Fibroblast of villous mesenchyme (primary cell): ENCODE measurements at regions not wholly inside any gene's neighbourhood (a gene's known extent, or its start where the extent isn't known, plus 50 kb on each side); places are given as distances from the start of the nearest gene placed in this dataset.

ENCODE experiments used
- DNase-seq: peaks from one replicate; pipeline ENCODE4 v3.0.0-alpha.2; 2010; ENCODE audit warnings: low read depth
- H3K4me3 ChIP-seq: 2 replicates; pipeline ENCODE4 v1.5.1; 2011; ENCODE audit warnings: low read depth, mild to moderate bottlenecking, low read length
- TF ChIP-seq, protein P1 (sequence below): IDR thresholded peaks from 2 replicates; pipeline ENCODE4 v1.5.1; 2012; ENCODE audit warnings: low read depth, mild to moderate bottlenecking, low read length; ENCODE audit not compliant: insufficient read depth

DNA sequence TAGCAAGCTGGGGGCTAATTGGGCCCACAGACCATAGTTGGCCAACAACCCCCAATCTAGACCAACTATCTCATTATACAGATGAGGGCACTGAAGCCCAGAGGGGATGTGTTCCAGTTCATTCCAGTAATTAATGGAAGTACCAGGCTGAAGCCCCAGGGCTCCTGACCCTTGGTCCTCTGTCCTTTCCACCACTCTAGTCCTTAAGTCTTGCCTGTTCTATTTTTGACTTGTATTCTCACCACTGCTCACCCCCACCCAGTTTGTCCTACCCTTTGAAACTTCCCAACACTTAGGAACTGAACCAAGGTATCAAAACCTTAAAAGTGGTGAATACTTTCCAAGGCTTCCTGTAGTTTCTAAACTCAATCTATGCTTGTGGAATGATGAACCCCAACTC lies 407.4 kb downstream of the ENC1 start:
- no peak for DNase-seq
- TF ChIP-seq, protein P1, sequence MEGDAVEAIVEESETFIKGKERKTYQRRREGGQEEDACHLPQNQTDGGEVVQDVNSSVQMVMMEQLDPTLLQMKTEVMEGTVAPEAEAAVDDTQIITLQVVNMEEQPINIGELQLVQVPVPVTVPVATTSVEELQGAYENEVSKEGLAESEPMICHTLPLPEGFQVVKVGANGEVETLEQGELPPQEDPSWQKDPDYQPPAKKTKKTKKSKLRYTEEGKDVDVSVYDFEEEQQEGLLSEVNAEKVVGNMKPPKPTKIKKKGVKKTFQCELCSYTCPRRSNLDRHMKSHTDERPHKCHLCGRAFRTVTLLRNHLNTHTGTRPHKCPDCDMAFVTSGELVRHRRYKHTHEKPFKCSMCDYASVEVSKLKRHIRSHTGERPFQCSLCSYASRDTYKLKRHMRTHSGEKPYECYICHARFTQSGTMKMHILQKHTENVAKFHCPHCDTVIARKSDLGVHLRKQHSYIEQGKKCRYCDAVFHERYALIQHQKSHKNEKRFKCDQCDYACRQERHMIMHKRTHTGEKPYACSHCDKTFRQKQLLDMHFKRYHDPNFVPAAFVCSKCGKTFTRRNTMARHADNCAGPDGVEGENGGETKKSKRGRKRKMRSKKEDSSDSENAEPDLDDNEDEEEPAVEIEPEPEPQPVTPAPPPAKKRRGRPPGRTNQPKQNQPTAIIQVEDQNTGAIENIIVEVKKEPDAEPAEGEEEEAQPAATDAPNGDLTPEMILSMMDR: no peak
- H3K4me3 ChIP-seq: no peak overlapping the region

DNA sequence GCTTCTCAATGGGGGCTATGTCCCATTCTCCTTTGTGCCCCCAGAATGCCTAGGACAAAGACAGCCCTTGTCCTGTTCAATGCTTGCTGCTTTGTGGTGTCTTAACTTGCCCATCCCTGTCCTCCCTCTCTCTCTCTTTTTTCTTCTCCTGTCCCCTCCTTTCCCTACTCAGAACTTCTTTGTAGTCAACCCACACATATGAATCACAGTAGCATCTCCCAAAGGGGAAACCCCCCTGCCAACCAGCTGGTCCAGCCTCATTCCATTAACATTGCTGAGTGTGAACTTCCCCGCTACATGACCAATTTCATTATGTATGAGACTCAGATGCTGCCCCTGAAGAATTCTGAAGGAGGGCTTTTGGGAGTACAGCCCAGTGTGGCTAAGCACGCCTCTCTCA lies 408.3 kb downstream of the ENC1 start:
- DNase-seq: no peak
- TF ChIP-seq, protein P1: no peak
- no peak overlapping the region for H3K4me3 ChIP-seq

DNA sequence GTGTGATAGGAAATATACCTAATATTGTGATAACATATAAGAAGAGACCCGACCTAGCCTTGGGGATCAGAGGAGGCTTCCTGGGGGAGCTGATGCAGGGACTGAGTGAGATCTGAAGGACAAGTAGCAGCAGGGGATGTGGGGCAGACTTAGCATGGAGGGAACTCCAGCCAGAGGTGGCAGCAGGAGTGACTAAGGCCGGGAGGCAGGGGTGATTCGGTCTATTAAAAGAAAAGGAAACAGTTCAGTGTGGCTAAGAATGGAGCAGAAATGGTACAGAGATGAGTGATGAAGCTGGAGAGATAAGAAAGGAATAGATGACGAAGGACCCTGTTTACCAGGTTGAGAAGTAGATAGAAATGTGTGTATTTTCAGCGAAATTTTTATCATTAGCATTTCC lies 408.8 kb downstream of the ENC1 start:
- no peak overlapping the region for H3K4me3 ChIP-seq
- DNase-seq: no peak
- TF ChIP-seq, protein P1: no peak

DNA sequence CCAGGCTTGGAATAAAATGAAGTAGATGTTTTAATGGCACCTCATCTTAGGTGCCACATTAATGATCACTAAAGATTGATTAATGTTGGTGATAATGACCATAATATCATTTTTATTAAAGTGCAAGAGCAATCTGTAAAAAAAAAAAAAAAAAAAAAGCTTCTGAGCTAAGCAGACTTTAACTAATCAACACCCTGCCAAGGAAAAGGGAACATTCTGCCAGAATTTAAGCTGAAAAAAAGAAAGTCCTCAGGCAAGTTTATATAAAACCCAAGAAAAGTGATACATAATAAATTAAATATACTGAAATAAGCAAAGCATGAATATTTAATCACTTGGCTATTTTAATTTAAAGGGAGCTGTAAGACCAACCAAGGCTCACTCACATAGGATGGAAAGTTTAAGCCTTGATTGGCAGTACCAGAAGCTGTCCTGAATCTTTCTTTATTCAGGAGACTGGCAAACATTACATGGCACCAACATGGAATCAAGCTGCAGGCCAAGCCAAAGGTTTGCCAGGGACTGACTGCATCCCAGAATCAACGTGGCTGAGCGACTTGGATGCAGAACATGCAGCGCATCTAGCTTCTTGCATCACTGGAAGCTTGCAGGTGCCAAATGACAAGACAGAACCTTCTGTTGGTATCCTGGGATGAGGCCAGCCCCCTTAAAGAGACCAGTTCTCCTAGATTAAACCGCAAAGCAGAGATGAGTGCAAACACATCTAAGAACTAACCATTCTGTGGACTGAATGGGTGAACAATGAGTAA lies 413.6 kb downstream of the ENC1 start:
- H3K4me3 ChIP-seq: no peak overlapping the region
- TF ChIP-seq, protein P1: no peak
- DNase-seq: no peak

DNA sequence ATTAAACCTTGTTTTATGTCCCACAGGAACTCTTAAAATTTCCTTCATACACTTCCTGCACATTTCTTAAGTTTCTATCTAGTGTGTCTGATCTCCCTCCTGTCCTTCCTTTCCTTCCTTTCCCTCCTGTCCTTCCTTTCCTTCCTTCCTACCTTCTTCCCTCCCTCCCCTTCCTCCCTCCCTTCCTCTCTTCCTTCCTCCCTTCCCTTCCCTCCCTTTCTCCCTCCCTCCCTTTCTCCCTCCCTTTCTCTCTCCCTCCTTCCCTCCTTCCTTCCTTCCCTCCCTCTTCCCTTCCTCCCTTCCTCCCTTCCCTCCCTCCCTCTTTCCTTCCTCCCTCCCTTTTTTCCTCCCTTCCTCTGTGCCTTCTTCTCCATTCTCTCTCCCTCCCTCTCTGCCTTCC lies 414.9 kb downstream of the ENC1 start:
- no peak for DNase-seq
- H3K4me3 ChIP-seq: no peak overlapping the region
- TF ChIP-seq, protein P1: no peak

DNA sequence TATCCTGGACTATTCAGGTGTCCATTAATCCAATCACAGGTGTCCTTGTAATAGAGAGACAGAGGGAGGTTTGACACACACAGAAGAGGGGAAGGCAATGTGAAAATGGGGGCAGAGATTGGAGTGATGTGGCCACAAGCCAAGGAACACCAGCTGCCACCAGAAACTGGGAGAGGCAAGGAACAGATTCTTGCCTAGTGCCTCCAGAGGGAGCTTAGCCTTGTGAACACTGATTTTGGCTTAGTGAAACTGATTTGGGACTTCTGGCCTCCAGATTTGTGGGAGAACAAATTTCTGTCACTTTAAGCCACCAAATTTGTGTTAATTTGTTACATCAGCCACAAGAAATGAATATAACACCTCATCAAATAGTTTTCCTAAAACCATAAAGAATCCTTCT lies 416.2 kb downstream of the ENC1 start:
- DNase-seq: no peak
- no peak overlapping the region for H3K4me3 ChIP-seq
- TF ChIP-seq, protein P1: no peak

DNA sequence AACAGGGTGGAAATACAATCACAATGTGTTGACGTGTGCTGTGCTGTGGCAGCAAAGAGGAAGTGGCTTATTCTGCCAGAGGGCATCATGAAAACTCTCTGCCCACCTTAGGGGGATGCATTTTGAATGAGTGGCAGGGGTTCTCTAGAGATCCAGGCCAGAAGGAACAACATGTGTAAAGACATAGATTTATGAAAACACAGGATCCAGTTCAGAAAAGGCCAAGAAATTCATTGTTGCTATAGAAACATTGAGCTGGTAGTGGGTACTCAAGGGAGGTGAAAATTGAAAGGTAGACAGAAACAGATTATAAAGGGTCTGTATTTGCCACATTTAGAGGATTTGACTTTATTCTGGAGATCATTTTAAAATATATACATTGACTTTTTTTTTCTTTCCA lies 417.7 kb downstream of the ENC1 start:
- DNase-seq: no peak
- TF ChIP-seq, protein P1: no peak
- H3K4me3 ChIP-seq: no peak overlapping the region
